GM12872 (cell line): ENCODE measurements at regions not wholly inside any gene's neighbourhood (a gene's known extent, or its start where the extent isn't known, plus 50 kb on each side); places are given as distances from the start of the nearest gene placed in this dataset.

Experiments
- CTCF ChIP-seq: IDR thresholded peaks from 3 replicates; pipeline ENCODE4 v1.5.1; 2011; ENCODE audit warnings: low read depth, mild to moderate bottlenecking, low read length, moderate library complexity; ENCODE audit not compliant: insufficient read depth

- no peak for TF ChIP-seq CTCF
These were observed 101.9 kb downstream of the PCTP start for GRCh38 chr17:55852734-55853133.

- no peak for TF ChIP-seq CTCF
These were observed 108.5 kb downstream of the PCTP start for GRCh38 chr17:55859301-55859795.

- no peak for TF ChIP-seq CTCF
These were observed 114.4 kb downstream of the PCTP start for GRCh38 chr17:55865072-55865762.

- no peak for TF ChIP-seq CTCF
These were observed 119.2 kb downstream of the PCTP start for GRCh38 chr17:55870044-55870443.

GRCh38 chr17:55872374-55872773 lies 121.5 kb downstream of the PCTP start:
- TF ChIP-seq CTCF = no peak

GRCh38 chr17:55873017-55873758 lies 122.3 kb downstream of the PCTP start:
- TF ChIP-seq CTCF = no peak

- TF ChIP-seq CTCF = no peak
These were observed 132.3 kb downstream of the PCTP start for GRCh38 chr17:55883149-55883548.
